Left kidney (tissue), 1 donor: ENCODE measurements at regions not wholly inside any gene's neighbourhood (a gene's known extent, or its start where the extent isn't known, plus 50 kb on each side); places are given as distances from the start of the nearest gene placed in this dataset.
"Not testable (repeated sequence)": the region's sequence is repeated elsewhere in the genome, so short reads cannot be mapped to it uniquely, and the experiment has no call there.

ENCODE experiments used
- DNase-seq: peaks from one replicate; pipeline ENCODE4 v3.0.0-alpha.2; 2013

DNA sequence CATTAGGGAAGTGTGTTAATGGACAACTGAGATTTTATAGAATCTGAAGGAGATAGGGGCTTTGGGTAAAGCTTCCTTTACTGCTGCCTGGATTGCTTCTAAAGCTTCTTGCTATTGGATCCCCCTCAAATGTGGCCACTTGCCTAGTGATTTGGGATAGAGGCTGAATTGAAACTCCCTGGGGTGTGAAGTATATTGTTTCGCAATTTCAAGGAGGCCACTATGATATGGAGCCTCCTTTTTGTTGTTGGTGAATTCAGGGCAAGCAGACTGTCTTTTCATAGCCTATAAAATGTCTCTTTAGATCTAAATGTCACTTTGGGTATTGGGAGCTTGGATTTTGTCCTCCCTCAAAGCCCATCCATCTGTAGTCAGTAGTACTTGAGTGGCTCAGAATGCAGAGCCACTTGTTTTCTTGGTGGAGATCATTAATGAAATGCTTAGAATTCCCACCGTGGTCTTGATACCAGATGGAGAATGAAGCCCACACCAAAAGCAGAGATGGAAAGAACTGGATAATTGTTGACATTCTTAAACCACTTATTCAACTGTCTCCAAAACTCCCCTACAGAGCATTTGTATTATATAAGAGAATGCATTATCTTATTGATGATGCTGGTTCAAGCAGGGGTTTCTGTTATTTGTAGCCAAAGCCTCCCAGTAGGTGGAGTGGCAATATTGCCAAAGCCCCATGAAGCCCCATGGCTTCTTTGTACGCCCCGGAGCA lies 144.3 kb upstream of the KCNE2 start:
- no peak for DNase-seq

DNA sequence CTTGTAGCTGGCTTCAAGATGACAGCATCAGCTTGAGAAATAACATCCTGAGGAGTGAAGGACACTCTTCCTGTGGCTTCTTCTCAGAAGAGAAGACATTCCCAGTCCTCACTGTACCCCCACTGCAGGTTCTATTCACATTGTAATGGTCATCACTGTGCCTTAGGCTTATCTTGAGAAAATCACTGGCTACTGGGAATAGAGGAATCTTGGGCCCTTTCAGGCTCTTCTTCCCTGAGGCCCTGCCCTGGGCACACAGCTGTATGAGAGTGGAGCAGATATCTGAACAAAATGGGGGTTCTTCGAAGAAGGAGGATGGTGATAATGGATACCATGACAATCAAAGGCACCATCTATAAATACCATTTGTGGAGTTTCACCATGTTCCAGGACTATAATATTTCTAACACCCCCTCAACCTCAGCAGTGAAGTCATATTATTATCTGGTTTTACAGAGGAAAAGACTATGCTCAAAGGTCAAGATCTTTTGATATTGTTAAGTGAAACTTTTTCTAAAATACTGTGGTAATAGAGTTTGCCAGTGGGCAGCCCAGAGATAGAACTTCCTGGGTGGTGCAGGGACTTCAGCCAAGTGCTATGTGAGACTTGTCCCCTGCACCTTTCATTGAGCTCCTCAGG lies 143.1 kb upstream of the KCNE2 start:
- DNase-seq: no peak

DNA sequence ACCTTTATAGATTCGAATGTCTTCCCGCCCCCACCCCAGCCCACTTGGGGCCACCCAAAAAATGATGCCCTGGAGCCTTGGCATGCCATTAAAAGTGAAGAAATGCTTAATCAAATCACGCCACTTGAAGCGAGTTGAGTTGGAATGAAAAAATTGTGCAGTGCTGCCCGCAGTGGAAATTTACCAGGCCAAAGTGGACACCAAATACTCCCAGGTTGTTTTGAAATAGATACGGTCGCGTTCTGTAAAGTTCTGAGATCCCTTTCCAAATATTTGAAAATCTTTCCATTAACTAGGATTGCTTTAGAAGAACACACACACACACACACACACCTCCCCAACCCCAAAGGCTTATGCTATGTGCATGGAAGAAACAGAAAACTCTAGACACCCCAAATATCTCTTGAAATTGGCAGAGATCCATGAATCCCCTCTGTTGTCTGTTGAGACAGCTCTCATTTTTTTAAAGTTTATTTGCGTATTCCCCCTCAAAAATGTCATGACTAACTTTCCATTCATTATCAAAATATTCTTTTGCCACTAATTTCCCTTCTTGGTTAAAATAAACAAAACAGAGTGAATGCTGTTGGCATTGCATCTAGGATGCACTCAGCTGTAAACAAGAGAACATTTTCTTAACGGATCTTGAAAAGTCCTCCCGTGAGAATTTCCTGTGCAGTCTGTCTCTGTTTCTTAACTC lies 142.3 kb upstream of the KCNE2 start:
- no peak for DNase-seq

DNA sequence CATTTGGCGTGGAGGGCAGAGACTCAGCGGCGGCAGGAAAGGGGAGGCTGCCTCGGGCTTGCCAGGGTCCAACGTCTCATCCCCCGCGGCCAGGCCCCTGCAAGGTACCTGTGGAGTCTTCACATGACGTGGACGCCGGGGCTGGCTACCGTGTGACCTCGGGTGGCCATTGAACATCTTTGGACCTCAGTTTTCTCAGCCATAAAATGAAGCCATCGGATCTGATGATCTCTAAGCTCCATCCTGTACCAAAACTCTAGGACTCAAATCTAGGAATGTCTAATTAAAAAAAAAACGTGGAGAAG lies 141.8 kb upstream of the KCNE2 start:
- no peak for DNase-seq

DNA sequence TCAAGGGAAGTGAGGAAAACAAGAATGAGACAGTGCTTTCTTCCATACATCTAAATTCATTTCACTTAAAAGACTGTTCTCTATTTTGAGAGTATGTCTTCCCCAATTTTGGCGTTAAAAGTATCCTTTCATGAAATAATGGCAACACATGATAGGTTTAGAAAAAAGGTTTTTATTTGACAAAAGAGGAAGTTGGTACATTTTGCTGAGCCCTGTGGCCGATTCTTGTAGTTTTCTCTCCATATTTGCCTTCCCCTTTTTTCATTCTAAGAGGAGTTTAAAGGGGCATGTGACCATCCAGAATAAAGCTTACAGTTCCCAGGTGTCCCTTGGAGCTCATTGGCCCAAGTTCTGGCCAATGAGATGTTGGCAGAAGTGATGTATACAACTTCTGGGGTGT lies 140.4 kb upstream of the KCNE2 start:
- DNase-seq: no peak

DNA sequence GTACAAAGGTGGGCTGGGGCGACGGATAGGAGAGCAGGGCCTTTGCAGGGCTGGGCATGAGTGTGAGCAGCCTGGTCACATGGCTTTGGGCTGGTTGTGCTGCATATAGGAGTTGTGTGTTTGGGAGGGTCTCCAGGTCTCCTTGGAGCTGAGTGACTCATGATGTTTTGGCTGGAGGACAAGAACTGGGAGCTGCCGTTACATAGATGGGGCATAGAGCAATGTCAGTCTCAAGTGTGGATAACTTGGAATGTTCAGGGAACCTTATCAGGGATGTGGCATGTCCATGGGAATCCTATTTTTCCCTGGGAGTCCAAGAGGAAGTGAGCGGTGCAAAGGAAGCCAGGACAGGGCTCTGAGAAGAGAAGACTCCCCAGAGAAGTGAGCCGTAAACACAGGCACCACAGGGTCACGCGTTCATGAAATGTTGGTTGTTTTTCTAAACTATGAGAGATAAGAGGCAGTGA lies 136.4 kb upstream of the KCNE2 start:
- DNase-seq: no peak

DNA sequence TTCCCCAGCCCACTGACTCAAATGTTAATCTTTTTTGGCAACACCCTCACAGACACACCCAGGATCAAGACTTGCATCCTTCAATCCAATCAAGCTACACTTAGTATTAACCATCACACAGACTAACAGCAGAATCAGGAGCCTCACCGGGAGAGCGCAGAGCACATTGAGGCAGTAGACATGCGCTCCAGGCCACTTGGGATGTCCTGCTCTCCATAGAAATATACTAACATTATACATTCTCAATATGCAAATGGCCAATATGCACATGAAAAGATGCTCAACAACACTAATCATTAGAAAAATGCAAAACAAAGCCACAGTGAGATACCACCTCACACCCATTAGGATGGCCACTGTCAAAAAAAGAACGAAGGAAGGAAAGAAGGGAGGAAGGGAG lies 135.0 kb upstream of the KCNE2 start:
- DNase-seq: no peak

DNA sequence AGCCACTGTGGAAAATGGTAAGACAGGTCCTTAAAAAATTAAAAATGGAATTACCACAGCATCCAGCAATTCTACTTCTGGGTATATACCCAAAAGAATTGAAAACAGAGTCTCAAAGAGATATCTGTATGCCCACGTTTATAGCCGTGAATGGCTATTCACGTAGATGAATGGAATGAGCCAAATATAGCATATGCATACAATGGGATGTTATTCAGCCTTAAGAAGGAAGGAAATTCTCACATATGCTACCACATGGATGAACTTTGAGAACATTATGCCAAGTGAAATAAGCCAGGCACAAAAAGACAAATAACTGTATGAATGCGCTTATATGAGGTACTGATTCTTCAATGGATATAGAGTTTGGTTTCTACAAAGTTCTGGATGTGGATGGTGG lies 134.5 kb upstream of the KCNE2 start:
- no peak for DNase-seq

DNA sequence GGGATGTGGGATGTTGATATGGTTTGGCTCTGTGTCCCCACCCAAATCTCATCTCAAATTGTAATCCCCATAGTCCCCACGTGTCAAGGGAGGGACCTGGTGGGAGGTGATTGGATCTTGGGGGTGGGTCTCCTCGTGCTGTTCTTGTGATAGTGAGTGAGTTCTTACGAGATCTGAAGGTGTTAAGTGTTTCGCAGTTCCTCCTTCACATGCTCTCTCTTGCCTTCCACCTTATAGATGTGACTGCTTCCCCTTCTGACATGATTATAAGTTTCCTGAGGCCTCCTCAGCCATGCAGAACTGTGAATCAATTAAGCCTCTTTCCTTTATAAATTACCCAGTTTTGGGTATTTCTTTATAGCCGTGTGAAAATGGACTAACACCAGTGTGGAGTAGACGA lies 130.1 kb upstream of the KCNE2 start:
- not testable (repeated sequence) for DNase-seq

DNA sequence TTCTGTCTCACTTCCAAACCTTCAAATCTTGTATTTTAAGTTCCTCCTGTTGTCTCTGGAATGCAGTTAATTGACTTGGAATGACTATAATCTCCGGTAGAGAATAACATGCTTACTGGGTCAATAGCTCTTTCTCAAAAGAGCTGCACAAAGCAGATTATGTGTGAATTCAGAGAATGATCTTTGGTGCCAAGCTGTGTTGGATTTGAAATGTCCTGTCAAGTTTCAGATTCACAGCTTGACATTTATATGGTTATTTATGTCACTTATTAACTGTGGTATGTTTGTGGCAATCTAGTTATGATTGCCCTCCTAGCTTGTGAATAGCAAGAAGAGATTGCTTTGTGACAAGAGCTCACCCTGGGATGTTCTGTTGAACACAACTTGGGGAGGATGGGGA lies 128.3 kb upstream of the KCNE2 start:
- no peak for DNase-seq

DNA sequence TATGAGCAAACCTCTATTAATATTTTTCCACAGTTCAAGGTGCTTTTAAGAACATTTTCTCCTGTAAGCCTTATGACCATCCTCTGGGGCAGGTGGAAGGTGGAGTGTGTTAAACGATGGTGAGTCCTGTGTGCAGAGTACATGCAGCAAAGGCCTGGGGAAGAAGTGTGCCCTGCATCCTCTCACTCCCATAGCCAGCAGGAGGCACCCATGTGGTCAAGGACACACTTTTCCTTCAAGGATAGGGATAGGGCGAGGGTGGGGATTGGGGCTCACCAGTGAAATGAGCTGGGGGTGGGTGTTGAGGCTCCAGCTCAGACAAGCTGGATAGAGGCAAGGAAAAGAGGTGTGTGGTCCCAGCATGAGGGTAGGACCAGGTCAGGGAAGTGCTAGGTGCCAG lies 120.8 kb upstream of the KCNE2 start:
- no peak for DNase-seq

DNA sequence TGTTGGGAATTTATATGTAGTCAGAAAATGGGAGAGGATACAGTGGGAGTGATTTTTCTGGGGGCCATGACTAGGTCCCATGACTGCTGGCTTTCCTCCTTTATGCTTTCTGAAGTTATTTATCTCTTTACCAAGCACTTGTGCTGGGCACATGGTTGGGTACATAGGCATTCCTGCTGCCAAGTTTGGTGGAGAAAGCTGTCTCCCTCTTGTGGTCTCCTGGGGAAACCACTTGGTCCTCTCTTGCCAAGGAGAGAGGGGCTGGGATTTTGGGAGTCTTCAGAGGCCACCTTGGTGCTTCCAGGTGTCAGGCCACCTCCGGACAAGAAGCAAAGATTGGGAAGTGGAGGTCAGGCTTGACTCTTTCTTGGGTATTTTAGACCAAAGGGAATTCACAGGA lies 120.2 kb upstream of the KCNE2 start:
- DNase-seq: no peak

DNA sequence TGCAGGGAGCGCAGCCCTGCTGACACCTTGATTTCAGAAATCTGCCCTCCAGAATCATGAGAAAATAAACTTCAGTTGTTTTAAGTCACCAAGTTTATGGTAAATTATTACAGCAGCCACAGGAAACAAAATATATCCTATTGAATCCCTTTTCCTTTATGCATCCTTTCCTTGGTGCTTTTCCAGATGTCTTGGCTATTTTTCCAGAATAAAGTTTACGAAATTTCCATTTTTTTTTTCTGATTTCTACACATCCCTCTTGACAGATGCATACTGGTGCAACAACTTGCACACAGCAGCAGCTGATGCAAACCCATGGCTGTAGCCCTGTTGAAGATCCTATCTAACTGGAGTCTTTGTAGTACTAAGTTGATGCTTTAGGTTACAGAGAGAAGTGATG lies 111.1 kb upstream of the KCNE2 start:
- DNase-seq: no peak

DNA sequence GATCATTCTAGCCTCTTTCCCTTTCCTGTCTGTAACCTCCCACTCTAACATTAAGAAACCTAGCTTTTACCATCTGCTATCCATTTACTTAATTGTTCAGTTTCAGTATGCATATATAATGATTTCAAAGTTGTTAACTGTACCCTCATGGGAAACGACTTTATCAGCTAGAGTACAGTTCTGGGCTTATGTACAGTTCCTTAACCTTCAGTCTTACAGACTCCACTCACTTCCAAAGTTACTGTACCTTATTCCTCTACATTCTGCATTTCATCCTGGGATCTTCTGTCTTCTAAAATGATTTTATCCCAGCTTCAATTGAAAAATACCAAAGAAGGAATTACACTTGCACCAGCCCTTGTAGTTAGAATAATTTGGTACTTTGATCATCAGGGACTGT lies 108.7 kb upstream of the KCNE2 start:
- no peak for DNase-seq

DNA sequence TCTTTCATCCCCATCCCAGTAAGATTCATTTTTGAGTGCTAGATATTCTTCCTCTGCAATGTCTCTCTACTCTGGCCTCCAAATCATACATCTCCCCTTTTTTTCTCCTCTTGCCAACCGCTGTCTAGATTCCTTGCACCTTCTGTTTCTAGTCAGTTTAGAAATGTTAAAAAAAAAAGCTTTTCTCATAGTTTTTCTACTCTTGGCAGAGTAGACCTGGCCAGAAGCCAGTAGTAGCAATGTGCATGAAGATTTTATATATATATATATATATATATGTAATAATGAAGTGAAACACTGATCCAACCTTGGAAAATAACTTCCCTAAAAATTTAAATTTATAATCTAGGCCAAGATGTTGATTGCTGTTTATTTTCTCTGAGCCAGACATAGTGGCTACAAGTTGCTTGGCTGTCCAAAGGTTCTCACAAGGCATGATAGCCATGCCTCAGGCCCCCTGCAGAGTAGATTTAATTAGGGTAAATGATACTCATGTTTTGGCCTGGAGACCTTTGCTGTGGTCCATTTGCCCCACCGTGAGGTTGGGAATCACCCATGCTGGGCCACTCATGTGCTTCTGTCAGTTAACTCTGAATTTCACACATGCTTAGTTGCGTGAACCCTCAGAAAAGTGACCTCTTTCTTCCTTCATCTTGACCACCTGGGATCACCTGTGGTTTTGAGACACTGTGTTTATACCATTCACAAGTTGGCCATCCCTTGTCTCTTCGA lies 103.4 kb upstream of the KCNE2 start:
- no peak for DNase-seq

DNA sequence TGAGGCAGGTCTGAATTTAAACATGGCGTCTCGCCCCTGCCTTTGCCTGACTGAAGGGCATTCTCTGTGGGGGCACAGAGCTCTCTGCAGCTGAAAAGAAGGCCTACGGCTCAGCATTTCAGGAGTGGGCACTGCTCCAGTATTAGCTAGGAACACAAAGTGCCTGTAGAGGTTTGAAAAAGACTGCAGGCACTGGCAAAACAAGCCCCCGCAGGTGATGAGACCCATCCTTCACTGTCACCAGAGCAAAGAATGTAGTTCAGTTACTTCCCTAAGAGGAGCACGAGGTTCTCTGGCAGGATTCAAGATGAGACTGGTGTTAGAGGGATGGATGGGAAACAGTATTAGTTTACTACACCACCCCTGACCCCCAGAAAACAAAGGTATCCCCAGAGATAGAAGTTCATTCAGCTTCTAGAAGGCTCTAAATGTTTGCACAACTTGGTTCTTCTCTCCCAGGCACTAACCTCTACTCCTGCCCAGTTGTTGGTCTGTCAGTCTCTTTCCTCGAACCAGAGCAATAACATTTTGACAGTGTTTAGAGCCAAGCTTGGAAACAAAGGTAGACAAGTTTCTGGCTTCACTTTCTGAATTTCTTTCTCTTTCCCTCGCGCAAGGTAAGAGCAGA lies 101.9 kb upstream of the KCNE2 start:
- DNase-seq: no peak

DNA sequence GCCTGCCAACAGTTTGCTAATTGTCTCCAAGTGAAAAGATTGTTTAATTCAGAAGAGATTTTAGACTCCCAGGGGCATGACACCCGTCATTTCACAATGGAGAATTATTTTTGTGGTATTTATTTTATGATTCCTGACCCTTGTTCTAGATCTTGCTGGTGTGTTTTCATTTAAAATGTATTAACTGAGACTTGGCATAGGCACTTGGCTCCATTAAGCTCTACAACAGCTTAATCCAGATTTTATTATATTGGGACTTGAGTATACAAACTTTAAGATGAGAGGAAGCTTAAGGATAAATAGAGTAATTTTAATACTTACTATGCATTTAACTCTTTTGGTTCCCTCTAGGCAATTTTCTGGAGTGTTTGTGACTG lies 101.3 kb upstream of the KCNE2 start:
- DNase-seq: no peak

DNA sequence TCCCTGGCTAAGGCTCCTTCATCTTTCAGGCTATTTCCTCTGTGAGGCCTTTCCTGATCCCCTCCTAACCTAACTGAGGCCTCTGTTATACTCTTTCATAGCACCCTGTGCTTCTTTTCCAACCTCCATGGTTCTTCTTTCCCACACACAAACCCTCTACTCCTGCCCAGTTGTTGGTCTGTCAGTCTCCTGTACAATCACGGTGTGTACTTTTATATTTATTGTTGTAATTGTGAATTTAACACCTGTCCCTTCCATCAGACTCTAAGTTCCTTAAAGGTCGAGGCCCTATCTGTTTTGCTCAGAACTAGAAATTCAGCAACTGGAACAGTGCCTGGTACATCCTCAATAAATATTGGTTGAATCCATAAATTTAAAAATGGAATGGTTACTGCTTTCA lies 100.2 kb upstream of the KCNE2 start:
- no peak for DNase-seq

DNA sequence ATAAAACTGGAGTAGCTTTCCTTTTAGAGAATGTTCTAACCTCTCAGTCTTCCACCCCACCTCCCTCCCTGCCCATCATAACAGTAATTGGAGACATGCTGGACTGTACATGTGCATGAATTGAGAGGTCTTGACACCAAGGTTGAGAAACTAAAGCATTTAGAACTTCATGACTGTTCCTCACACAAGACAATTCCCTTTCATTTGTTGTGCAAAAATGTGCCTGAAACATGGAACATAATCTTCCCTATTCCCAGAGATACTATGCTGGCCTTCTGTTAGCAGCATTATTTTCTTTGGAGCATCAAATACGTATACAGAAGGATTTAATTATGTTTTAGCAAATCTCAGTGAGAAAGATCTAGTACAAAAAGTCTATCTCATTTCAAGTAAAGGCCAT lies 97.5 kb upstream of the KCNE2 start:
- DNase-seq: no peak

DNA sequence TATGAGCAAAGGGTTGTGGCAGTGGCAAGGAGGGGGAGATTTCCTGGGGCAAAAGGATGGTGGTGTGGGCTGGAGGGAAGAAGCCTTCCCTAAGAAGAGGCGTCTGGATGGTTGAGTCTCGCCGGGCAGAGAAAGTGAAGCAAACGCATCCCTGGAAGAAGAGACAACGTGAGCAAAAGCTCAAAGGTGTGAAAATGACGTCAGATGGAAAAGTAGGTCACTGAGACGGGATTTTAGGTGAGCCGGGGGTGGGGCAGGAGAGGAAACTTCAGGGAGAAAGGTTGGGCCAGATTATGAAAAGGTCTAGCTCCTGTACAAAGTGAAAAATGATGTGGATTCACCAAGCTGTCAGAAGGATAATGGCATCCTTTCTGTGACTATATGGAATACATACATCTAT lies 95.3 kb upstream of the KCNE2 start:
- DNase-seq: no peak

DNA sequence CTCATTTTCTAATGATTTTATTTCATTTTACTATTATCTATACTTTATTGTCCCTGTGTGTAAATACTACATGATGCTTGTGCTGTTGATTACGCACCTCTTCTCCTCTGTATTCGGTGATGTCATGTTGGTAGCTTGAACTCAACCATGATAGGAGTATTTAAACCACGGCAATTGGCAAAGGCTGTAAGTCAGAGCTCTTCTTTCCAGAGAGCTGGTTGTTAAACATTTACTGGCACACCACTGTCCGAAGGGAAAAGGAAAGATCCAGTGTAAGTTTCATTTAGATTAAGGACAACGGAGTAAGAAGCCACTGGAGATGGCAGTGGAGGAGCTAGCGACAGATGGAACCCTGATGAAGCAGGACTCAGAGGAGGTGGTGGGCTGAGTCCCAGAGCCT lies 93.4 kb upstream of the KCNE2 start:
- DNase-seq: no peak

DNA sequence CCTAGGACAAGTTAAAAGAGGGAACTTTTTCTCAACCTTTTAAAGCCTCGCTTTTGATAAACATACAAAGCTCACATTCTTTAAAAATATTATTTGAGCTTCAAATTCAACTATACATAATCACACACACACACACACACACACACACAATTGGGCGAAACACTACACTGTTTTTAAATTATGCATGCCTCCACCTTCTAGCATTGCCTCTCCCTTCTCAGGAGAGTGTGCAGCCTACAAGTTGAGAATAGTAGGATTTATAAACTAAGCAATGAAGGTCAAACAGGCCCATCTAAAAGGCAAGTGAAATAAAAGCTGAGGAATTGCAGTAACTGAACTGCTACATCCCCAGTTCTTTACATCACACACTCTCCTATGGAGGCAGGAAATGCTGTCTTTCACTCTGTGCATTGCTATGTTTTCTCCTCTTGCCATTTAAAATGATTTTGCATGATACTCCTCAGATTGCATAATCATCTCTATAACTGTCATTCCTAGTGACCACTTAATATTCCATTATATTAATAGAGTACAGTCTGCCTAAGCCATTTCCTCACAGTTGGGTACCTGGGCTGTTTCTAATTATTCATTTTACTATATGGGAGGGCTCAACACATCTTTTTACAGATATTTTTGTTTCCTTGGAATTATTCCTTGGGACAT lies 92.5 kb upstream of the KCNE2 start:
- DNase-seq: no peak
